Peyer's patch (tissue), 4 donors: ENCODE measurements at regions not wholly inside any gene's neighbourhood (a gene's known extent, or its start where the extent isn't known, plus 50 kb on each side); places are given as distances from the start of the nearest gene placed in this dataset.

Experiments
- POLR2A ChIP-seq, 2 donors: fragments of 450-650 bp; IDR thresholded peaks; one replicate each; pipeline ENCODE4 v1.5.1; 2017; ENCODE audit warnings: antibody characterized with exemption in 2 of 2, mild to moderate bottlenecking in 2 of 2, moderate library complexity in 2 of 2
- TF ChIP-seq, protein P1 (sequence below), 6 experiments: fragments of 450-650 bp in 4 of 6; fragments of 200-600 bp in 2 of 6; sonication (generic) in 1 of 6; IDR thresholded peaks; one replicate each; pipeline ENCODE4 v1.5.1; 2017 to 2019; ENCODE audit warnings: antibody characterized with exemption in 6 of 6, mild to moderate bottlenecking in 3 of 6, moderate library complexity in 1 of 6

DNA sequence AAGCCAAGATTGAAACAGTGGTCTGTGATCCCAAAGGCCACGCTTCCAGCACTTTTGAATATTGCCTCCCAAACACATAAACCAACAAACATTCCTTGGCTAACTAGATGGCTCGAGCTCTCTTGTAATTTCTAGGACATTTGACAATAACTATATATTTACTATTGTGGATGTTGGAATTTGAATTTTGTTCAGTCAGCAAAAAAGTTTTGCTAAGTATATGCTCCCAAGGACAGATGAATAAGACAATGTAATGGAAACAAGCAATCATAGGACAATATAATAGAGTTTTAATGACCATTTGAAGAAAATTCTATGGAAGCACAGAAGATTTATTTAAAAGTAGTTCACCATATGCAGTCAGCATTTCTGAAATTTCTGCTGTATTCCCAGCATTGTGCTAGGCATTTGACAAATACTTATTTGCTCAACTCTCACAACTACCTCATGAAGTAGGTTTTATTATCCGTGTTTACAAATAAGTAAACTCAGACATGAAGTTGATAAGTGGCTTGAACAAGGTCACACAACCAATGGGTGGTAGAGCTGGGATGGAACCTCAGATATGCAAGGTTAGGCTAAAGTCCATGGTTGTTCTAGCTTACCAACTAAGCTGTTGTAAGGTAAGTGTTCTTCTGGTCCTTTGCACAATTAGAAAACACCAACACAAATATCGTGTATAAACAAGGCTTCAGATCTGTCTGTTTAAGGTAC lies 205.1 kb downstream of the NUFIP1 start:
- TF ChIP-seq POLR2A (IDR thresholded peaks at IDR 0.05): no peak
- TF ChIP-seq, protein P1, sequence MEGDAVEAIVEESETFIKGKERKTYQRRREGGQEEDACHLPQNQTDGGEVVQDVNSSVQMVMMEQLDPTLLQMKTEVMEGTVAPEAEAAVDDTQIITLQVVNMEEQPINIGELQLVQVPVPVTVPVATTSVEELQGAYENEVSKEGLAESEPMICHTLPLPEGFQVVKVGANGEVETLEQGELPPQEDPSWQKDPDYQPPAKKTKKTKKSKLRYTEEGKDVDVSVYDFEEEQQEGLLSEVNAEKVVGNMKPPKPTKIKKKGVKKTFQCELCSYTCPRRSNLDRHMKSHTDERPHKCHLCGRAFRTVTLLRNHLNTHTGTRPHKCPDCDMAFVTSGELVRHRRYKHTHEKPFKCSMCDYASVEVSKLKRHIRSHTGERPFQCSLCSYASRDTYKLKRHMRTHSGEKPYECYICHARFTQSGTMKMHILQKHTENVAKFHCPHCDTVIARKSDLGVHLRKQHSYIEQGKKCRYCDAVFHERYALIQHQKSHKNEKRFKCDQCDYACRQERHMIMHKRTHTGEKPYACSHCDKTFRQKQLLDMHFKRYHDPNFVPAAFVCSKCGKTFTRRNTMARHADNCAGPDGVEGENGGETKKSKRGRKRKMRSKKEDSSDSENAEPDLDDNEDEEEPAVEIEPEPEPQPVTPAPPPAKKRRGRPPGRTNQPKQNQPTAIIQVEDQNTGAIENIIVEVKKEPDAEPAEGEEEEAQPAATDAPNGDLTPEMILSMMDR (IDR thresholded peaks at IDR 0.05): no peak
